SK-N-SH treated with all-trans-retinoic acid at 6 μM for 48 hours (cell line): ENCODE measurements at regions not wholly inside any gene's neighbourhood (a gene's known extent, or its start where the extent isn't known, plus 50 kb on each side); places are given as distances from the start of the nearest gene placed in this dataset.

Source experiments
- ATAC-seq: fragments of 200-7000 bp; cut with Tn5 transposase; 3 replicates; pipeline ENCODE4 v1.9.1; 2020; ENCODE audit warnings: mild to moderate bottlenecking, moderate library complexity
- ARNTL ChIP-seq: fragments of 450-650 bp; formaldehyde crosslinking; IDR thresholded peaks from 2 replicates; pipeline ENCODE4 v1.5.0; 2020; ENCODE audit warnings: low read depth, mild to moderate bottlenecking, moderate library complexity, borderline replicate concordance
- BACH2 ChIP-seq: fragments of 250-450 bp; sonication (Bioruptor Pico); IDR thresholded peaks from 2 replicates; pipeline ENCODE4 v1.9.0; 2021; ENCODE audit warnings: mild to moderate bottlenecking, borderline replicate concordance
- CREB5 ChIP-seq: fragments of 250-450 bp; sonication (Bioruptor Pico); IDR thresholded peaks from 2 replicates; pipeline ENCODE4 v1.5.1; 2020; ENCODE audit warnings: low read depth, mild to moderate bottlenecking, moderate library complexity
- CSDC2 ChIP-seq: fragments of 250-450 bp; sonication (Bioruptor Pico); IDR thresholded peaks from 2 replicates; pipeline ENCODE4 v1.5.0; 2020; ENCODE audit warnings: mild to moderate bottlenecking, moderate library complexity
- CSRNP3 ChIP-seq: fragments of 250-450 bp; sonication (Bioruptor Pico); IDR thresholded peaks from 2 replicates; pipeline ENCODE4 v1.5.1; 2021; ENCODE audit warnings: mild to moderate bottlenecking, moderate library complexity
- ESRRG ChIP-seq: fragments of 250-450 bp; sonication (Bioruptor Pico); IDR thresholded peaks from 2 replicates; pipeline ENCODE4 v1.6.1; 2021; ENCODE audit warnings: mild to moderate bottlenecking
- GLIS3 ChIP-seq: fragments of 250-450 bp; sonication (Bioruptor Pico); IDR thresholded peaks from 2 replicates; pipeline ENCODE4 v1.5.0; 2020; ENCODE audit warnings: mild to moderate bottlenecking, moderate library complexity
- ISL1 ChIP-seq: fragments of 250-450 bp; sonication (Bioruptor Pico); IDR thresholded peaks from 2 replicates; pipeline ENCODE4 v2.1.2; 2022; ENCODE audit warnings: mild to moderate bottlenecking, moderate library complexity
- OSR1 ChIP-seq: fragments of 250-450 bp; sonication (Bioruptor Pico); IDR thresholded peaks from 2 replicates; pipeline ENCODE4 v1.8.0; 2022; ENCODE audit warnings: moderate library complexity, mild to moderate bottlenecking, inconsistent platforms
- POU6F1 ChIP-seq: fragments of 250-450 bp; sonication (Bioruptor Pico); IDR thresholded peaks from 2 replicates; pipeline ENCODE4 v1.8.0; 2021; ENCODE audit warnings: low read depth, mild to moderate bottlenecking, moderate library complexity, borderline replicate concordance
- PPARA ChIP-seq: fragments of 250-450 bp; sonication (Bioruptor Pico); IDR thresholded peaks from 2 replicates; pipeline ENCODE4 v1.5.0; 2020; ENCODE audit warnings: mild to moderate bottlenecking, borderline replicate concordance
- RARB ChIP-seq: fragments of 250-450 bp; sonication (Bioruptor Pico); IDR thresholded peaks from 2 replicates; pipeline ENCODE4 v1.8.0; 2021; ENCODE audit warnings: mild to moderate bottlenecking, moderate library complexity
- SNAI2 ChIP-seq: fragments of 250-450 bp; sonication (Bioruptor Pico); IDR thresholded peaks from 2 replicates; pipeline ENCODE4 v1.5.0; 2020; ENCODE audit warnings: mild to moderate bottlenecking, moderate library complexity
- TCF4 ChIP-seq: fragments of 250-450 bp; sonication (Bioruptor Pico); IDR thresholded peaks from 2 replicates; pipeline ENCODE4 v1.8.0; 2021; ENCODE audit warnings: mild to moderate bottlenecking, moderate library complexity, borderline replicate concordance
- TOX ChIP-seq: fragments of 250-450 bp; sonication (Bioruptor Pico); IDR thresholded peaks from 2 replicates; pipeline ENCODE4 v1.8.0; 2021; ENCODE audit warnings: mild to moderate bottlenecking, moderate library complexity, borderline replicate concordance
- TSHZ2 ChIP-seq: fragments of 250-450 bp; sonication (Bioruptor Pico); IDR thresholded peaks from 2 replicates; pipeline ENCODE4 v1.5.0; 2020; ENCODE audit warnings: mild to moderate bottlenecking, moderate library complexity
- ZFP3 ChIP-seq: fragments of 250-450 bp; sonication (Bioruptor Pico); IDR thresholded peaks from 2 replicates; pipeline ENCODE4 v1.5.0; 2020; ENCODE audit warnings: mild to moderate bottlenecking, moderate library complexity
- ZNF565 ChIP-seq: fragments of 450-650 bp; formaldehyde crosslinking; conservative IDR thresholded peaks from 2 replicates; pipeline ENCODE4 v1.5.0; 2020; ENCODE audit warnings: low read depth, mild to moderate bottlenecking, moderate library complexity
- ZNF8 ChIP-seq: fragments of 450-650 bp; formaldehyde crosslinking; IDR thresholded peaks from 2 replicates; pipeline ENCODE4 v1.5.0; 2020; ENCODE audit warnings: mild to moderate bottlenecking, moderate library complexity

- no peak for ATAC-seq
- TF ChIP-seq ESRRG (no peak), ZNF565 (no peak), POU6F1 (CRISPR knock-in tag) (no peak), CSRNP3 (CRISPR knock-in tag) (no peak), CSDC2 (no peak), OSR1 (no peak), RARB (no peak), GLIS3 (no peak), TSHZ2 (CRISPR knock-in tag) (no peak), ZNF8 (CRISPR knock-in tag) (no peak), TOX (CRISPR knock-in tag) (no peak), CREB5 (CRISPR knock-in tag) (no peak), PPARA (CRISPR knock-in tag) (no peak), ISL1 (no peak), BACH2 (CRISPR knock-in tag) (no peak), SNAI2 (no peak)
Measured at GRCh38 chrX:36528661-36529060, 479.5 kb upstream of the FAM47C start.

GRCh38 chrX:36534900-36535299 lies 473.3 kb upstream of the FAM47C start:
- TF ChIP-seq TCF4: no peak
- no peak for TF ChIP-seq ZNF8 (CRISPR knock-in tag)
- TF ChIP-seq POU6F1 (CRISPR knock-in tag): no peak
- TF ChIP-seq PPARA (CRISPR knock-in tag): no peak
- no peak for TF ChIP-seq OSR1
- no peak for TF ChIP-seq ZNF565
- TF ChIP-seq GLIS3: no peak
- TF ChIP-seq BACH2 (CRISPR knock-in tag): no peak
- no peak for TF ChIP-seq ARNTL (CRISPR knock-in tag)
- TF ChIP-seq CREB5 (CRISPR knock-in tag): no peak
- TF ChIP-seq ZFP3 (CRISPR knock-in tag): no peak
- TF ChIP-seq TSHZ2 (CRISPR knock-in tag): no peak
- no peak for TF ChIP-seq RARB
- ATAC-seq: no peak
